NCI-H524 treated with DMSO at 0.1 percent for 48 hours (cell line): ENCODE measurements at regions not wholly inside any gene's neighbourhood (a gene's known extent, or its start where the extent isn't known, plus 50 kb on each side); places are given as distances from the start of the nearest gene placed in this dataset.

Source experiments
- DNase-seq: peaks from one replicate; lab custom pipeline; 2025; lab: John Stamatoyannopoulos, UW

- no peak for DNase-seq
Measured at GRCh38 chr2:67241453-67241852, 155.7 kb upstream of the ETAA1 start.

- DNase-seq = no peak
Measured at GRCh38 chr2:67242456-67242855, 154.7 kb upstream of the ETAA1 start.

GRCh38 chr2:67243919-67244318 lies 153.2 kb upstream of the ETAA1 start:
- no peak for DNase-seq

GRCh38 chr2:67246791-67247190 lies 150.3 kb upstream of the ETAA1 start:
- DNase-seq = no peak

- no peak for DNase-seq
Measured at GRCh38 chr2:67251741-67252140, 145.4 kb upstream of the ETAA1 start.

GRCh38 chr2:67255933-67256615 lies 141.1 kb upstream of the ETAA1 start:
- DNase-seq = no peak

- no peak for DNase-seq
Measured at GRCh38 chr2:67256892-67257291, 140.2 kb upstream of the ETAA1 start.

GRCh38 chr2:67258122-67258521 lies 139.0 kb upstream of the ETAA1 start:
- no peak for DNase-seq

- no peak for DNase-seq
Measured at GRCh38 chr2:67258831-67259230, 138.3 kb upstream of the ETAA1 start.

- no peak for DNase-seq
Measured at GRCh38 chr2:67259556-67260342, 137.4 kb upstream of the ETAA1 start.

GRCh38 chr2:67260343-67261277 lies 136.5 kb upstream of the ETAA1 start:
- DNase-seq = no peak

GRCh38 chr2:67267241-67267640 lies 129.9 kb upstream of the ETAA1 start:
- no peak for DNase-seq

GRCh38 chr2:67268797-67269196 lies 128.3 kb upstream of the ETAA1 start:
- no peak for DNase-seq

GRCh38 chr2:67272195-67272594 lies 124.9 kb upstream of the ETAA1 start:
- DNase-seq = no peak

- no peak for DNase-seq
Measured at GRCh38 chr2:67277450-67277849, 119.7 kb upstream of the ETAA1 start.

GRCh38 chr2:67281101-67281500 lies 116.0 kb upstream of the ETAA1 start:
- DNase-seq = no peak

GRCh38 chr2:67283641-67284040 lies 113.5 kb upstream of the ETAA1 start:
- no peak for DNase-seq

- no peak for DNase-seq
Measured at GRCh38 chr2:67286981-67287759, 110.0 kb upstream of the ETAA1 start.

- DNase-seq = no peak
Measured at GRCh38 chr2:67289271-67289670, 107.9 kb upstream of the ETAA1 start.

- no peak for DNase-seq
Measured at GRCh38 chr2:67289921-67290371, 107.2 kb upstream of the ETAA1 start.

GRCh38 chr2:67290451-67291290 lies 106.5 kb upstream of the ETAA1 start:
- no peak for DNase-seq
